ENCODE measurements at regions not wholly inside any gene's neighbourhood (a gene's known extent, or its start where the extent isn't known, plus 50 kb on each side); places are given as distances from the start of the nearest gene placed in this dataset.
"Not testable (repeated sequence)": the region's sequence is repeated elsewhere in the genome, so short reads cannot be mapped to it uniquely, and the experiment has no call there.

- no peaks in the 10 kb centered on the region for H3K27me3 ChIP-seq
- no peaks in the 10 kb centered on the region for H3K4me1 ChIP-seq
- H3K9me3 ChIP-seq = no peaks in the 10 kb centered on the region
- no peak overlapping the region for H3K27ac ChIP-seq
- H3K36me3 ChIP-seq = no peaks in the 10 kb centered on the region
- WGBS, 2 donors = 70 to 84% methylated on average over 2 of the region's 2 CpGs
- DNase-seq (no peak), ATAC-seq (ENCODE audit: low FRiP score in 2 of 2) (no peak)
- no peak overlapping the region for H3K4me3 ChIP-seq
- TF ChIP-seq CTCF (IDR thresholded peaks at IDR 0.05) (no peak), POLR2AphosphoS5 (IDR thresholded peaks at IDR 0.05) (no peak), EP300 (IDR thresholded peaks at IDR 0.05) (no peak)
Observed at GRCh38 chr16:25571712-25572111, 120.0 kb upstream of the HS3ST4 start.

- TF ChIP-seq CTCF (IDR thresholded peaks at IDR 0.05) (no peak), POLR2AphosphoS5 (IDR thresholded peaks at IDR 0.05) (no peak), POLR2A (IDR thresholded peaks at IDR 0.05) (no peak), EP300 (IDR thresholded peaks at IDR 0.05) (no peak)
- WGBS, 2 donors = 67 to 78% methylated on average over 3 of the region's 3 CpGs
- no peak for ATAC-seq (ENCODE audit: low FRiP score in 2 of 2)
- Histone ChIP-seq H3K4me3 (no peak overlapping the region), H3K36me3 (no peaks in the 10 kb centered on the region), H3K9me3 (no peaks in the 10 kb centered on the region), H3K27me3 (no peaks in the 10 kb centered on the region), H3K4me1 (no peaks in the 10 kb centered on the region), H3K27ac (no peak overlapping the region)
- no peak for DNase-seq
Observed at GRCh38 chr16:25570131-25570530, 121.6 kb upstream of the HS3ST4 start.

GRCh38 chr16:25568991-25569390, 122.8 kb upstream of the HS3ST4 start:
- no peaks in the 10 kb centered on the region for H3K27me3 ChIP-seq
- H3K4me1 ChIP-seq = no peaks in the 10 kb centered on the region
- no peaks in the 10 kb centered on the region for H3K36me3 ChIP-seq
- no peaks in the 10 kb centered on the region for H3K9me3 ChIP-seq
- no peak for ATAC-seq (ENCODE audit: low FRiP score in 2 of 2)
- TF ChIP-seq POLR2AphosphoS5 (IDR thresholded peaks at IDR 0.05) = no peak
- no peak for TF ChIP-seq CTCF (IDR thresholded peaks at IDR 0.05)
- TF ChIP-seq EP300 (IDR thresholded peaks at IDR 0.05) = no peak
- no peak for TF ChIP-seq POLR2A (IDR thresholded peaks at IDR 0.05)
- H3K4me3 ChIP-seq = no peak overlapping the region
- 78 to 87% methylated on average over 2 of the region's 2 CpGs for WGBS, 2 donors
- no peak overlapping the region for H3K27ac ChIP-seq
- DNase-seq = no peak

- ATAC-seq (ENCODE audit: low FRiP score in 2 of 2) (no peak), DNase-seq (no peak)
- no peak overlapping the region for H3K4me3 ChIP-seq
- no peaks in the 10 kb centered on the region for H3K36me3 ChIP-seq
- WGBS, 2 donors = 69 to 82% methylated on average over 3 of the region's 3 CpGs
- TF ChIP-seq EP300 (IDR thresholded peaks at IDR 0.05) (no peak), POLR2AphosphoS5 (IDR thresholded peaks at IDR 0.05) (no peak), CTCF (IDR thresholded peaks at IDR 0.05) (no peak), POLR2A (IDR thresholded peaks at IDR 0.05) (no peak)
- H3K9me3 ChIP-seq = no peaks in the 10 kb centered on the region
- H3K27ac ChIP-seq = no peak overlapping the region
- no peaks in the 10 kb centered on the region for H3K27me3 ChIP-seq
- no peaks in the 10 kb centered on the region for H3K4me1 ChIP-seq
Observed at GRCh38 chr16:25566183-25566582, 125.6 kb upstream of the HS3ST4 start.

- TF ChIP-seq POLR2AphosphoS5 (IDR thresholded peaks at IDR 0.05) = no peak
- no peak for TF ChIP-seq CTCF (IDR thresholded peaks at IDR 0.05)
- Histone ChIP-seq H3K9me3 (peaks cover 0 to 3% (median 0%) of the 10 kb centered on the region in 4 donors), H3K27me3 (no peaks in the 10 kb centered on the region), H3K4me3 (no peak overlapping the region), H3K27ac (no peak overlapping the region), H3K36me3 (no peaks in the 10 kb centered on the region), H3K4me1 (no peaks in the 10 kb centered on the region)
- DNase-seq (no peak), ATAC-seq (ENCODE audit: low FRiP score in 2 of 2) (no peak)
- 68 to 69% methylated on average over 4 of the region's 4 CpGs for WGBS, 2 donors
Observed at GRCh38 chr16:25563700-25564099, 128.1 kb upstream of the HS3ST4 start.

GRCh38 chr16:25561723-25562122, 130.0 kb upstream of the HS3ST4 start:
- not testable (repeated sequence) for H3K27me3 ChIP-seq; H3K9me3 ChIP-seq; H3K36me3 ChIP-seq; H3K4me1 ChIP-seq; DNase-seq; H3K4me3 ChIP-seq; H3K27ac ChIP-seq; ATAC-seq (ENCODE audit: low FRiP score in 2 of 2)
- 96 to 97% methylated on average over 3 of the region's 3 CpGs for WGBS, 2 donors

- not testable (repeated sequence) for H3K27me3 ChIP-seq; H3K4me1 ChIP-seq; DNase-seq; H3K27ac ChIP-seq; H3K9me3 ChIP-seq; ATAC-seq (ENCODE audit: low FRiP score in 2 of 2); H3K36me3 ChIP-seq; H3K4me3 ChIP-seq
- 82 to 83% methylated on average over 4 of the region's 4 CpGs for WGBS, 2 donors
Observed at GRCh38 chr16:25556968-25557312, 134.8 kb upstream of the HS3ST4 start.

- not testable (repeated sequence) for H3K27me3 ChIP-seq; H3K4me3 ChIP-seq; H3K27ac ChIP-seq; H3K9me3 ChIP-seq; DNase-seq; H3K4me1 ChIP-seq; H3K36me3 ChIP-seq; ATAC-seq (ENCODE audit: low FRiP score in 2 of 2)
- WGBS, 2 donors = 68 to 82% methylated on average over 6 to 15 of the region's 15 CpGs
Observed at GRCh38 chr16:25556289-25556967, 135.3 kb upstream of the HS3ST4 start.
